ENCODE measurements at regions not wholly inside any gene's neighbourhood (a gene's known extent, or its start where the extent isn't known, plus 50 kb on each side); places are given as distances from the start of the nearest gene placed in this dataset.

- no peak for TF ChIP-seq CTCF (IDR thresholded peaks at IDR 0.05)
These were observed 425.4 kb downstream of the KDM5D start for GRCh38 chrY:19319135-19319534.

DNA sequence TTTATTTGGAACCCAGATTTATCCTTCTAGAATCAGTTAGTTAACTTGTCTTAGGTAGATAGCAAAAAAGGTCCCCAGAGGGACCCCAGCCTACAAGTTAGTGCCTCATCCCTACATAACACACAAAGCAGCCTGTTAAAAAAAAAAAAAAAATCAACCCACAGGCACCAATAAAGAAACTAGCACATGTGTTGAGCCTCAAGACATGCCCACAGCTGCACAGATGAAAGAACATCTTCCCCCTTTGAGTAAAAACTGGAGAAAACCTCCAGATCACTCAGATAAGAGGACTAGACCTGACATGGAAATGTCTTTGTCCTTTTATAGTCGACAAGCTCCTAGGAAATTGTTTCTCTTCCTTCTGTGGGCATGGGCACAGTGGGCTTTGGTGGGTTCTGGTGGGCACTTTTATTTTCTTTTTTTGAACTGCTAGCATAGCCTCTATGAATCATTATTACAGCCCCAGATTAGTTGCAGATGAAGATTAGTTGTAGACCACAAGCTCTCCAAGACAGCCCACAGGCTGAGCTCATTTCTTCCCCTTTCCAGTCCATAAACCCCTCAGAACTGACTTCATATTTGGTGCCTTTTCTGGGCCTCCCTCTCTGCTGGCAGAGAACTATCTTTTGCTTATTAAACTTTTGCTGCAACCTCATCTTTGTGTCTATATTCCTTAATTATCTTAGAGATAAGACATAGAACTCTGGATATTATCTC, 427.1 kb downstream of the KDM5D start:
- no peak for TF ChIP-seq CTCF (IDR thresholded peaks at IDR 0.05)

- TF ChIP-seq CTCF (IDR thresholded peaks at IDR 0.05) = no peak
These were observed 436.9 kb downstream of the KDM5D start for GRCh38 chrY:19307627-19308026.

- TF ChIP-seq CTCF (IDR thresholded peaks at IDR 0.05) = no peak
These were observed 441.4 kb downstream of the KDM5D start for GRCh38 chrY:19303136-19303535.

- TF ChIP-seq CTCF (IDR thresholded peaks at IDR 0.05) = no peak
These were observed 453.6 kb downstream of the KDM5D start for GRCh38 chrY:19290925-19291324.

- no peak for TF ChIP-seq CTCF (IDR thresholded peaks at IDR 0.05)
These were observed 470.4 kb downstream of the KDM5D start for GRCh38 chrY:19274076-19274475.

DNA sequence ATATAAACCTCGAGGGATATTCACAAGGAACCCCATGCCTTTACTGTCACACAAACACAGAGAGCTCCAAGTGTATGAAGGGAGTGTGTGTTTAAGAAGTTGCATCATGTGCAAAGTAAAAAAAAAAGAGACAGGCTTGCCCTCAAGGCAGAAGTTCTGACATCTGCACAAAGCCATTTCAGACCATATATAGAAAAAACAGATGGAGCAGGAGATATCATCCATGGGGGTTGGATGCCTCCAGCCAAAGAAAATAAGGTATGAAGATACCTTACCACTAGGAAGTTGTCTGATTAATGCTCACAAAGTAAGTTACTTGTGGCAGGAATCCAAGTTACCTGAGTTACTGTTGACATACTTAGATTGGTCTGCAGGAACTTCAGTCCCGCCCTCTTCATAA, 476.2 kb downstream of the KDM5D start:
- no peak for TF ChIP-seq CTCF (IDR thresholded peaks at IDR 0.05)

DNA sequence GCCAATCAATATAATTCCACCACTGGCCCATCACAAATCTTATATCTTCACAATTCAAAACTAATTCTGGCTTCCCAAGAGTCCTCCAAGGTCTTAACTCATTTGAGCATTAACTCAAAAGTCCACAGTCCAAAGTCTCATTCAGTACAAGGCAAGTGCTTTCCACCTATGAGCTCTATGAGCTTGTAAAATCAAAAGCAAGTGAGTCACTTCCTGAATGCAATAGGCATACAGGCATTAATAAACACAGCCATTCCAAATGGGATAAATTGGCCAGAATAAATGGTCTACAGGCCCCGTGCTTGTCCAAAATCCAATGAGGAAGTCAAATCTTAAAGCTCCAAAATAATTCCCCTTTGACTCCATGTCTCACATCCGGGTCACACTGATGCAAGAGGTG, 479.1 kb downstream of the KDM5D start:
- TF ChIP-seq CTCF (IDR thresholded peaks at IDR 0.05) = no peak
